Upper lobe of right lung (tissue), 1 donor: ENCODE measurements at regions not wholly inside any gene's neighbourhood (a gene's known extent, or its start where the extent isn't known, plus 50 kb on each side); places are given as distances from the start of the nearest gene placed in this dataset.
"Not testable (repeated sequence)": the region's sequence is repeated elsewhere in the genome, so short reads cannot be mapped to it uniquely, and the experiment has no call there.

Experiments
- ATAC-seq: fragments of 200-7000 bp; cut with Tn5 transposase; one replicate; pipeline ENCODE4 v1.9.1; 2020; ENCODE audit warnings: mild to moderate bottlenecking, moderate library complexity
- DNase-seq: peaks from one replicate; pipeline ENCODE4 v3.0.0-alpha.2; 2020
- H3K27ac ChIP-seq: fragments of 200-600 bp; one replicate; pipeline ENCODE4 v1.8.0; 2022
- H3K27me3 ChIP-seq: fragments of 200-600 bp; one replicate; pipeline ENCODE4 v1.8.0; 2022; ENCODE audit warnings: mild to moderate bottlenecking
- H3K36me3 ChIP-seq: fragments of 200-600 bp; one replicate; pipeline ENCODE4 v1.8.0; 2022
- H3K4me1 ChIP-seq: fragments of 200-600 bp; one replicate; pipeline ENCODE4 v1.8.0; 2022
- H3K4me3 ChIP-seq: fragments of 200-600 bp; one replicate; pipeline ENCODE4 v1.8.0; 2022; ENCODE audit warnings: mild to moderate bottlenecking
- H3K9me3 ChIP-seq: fragments of 200-600 bp; one replicate; pipeline ENCODE4 v1.8.0; 2022
- intact Hi-C: fragments of 100-400 bp; cut with DNase I; formaldehyde crosslinking; loops from one replicate; pipeline ENCODE4 v1.11.0; 2022
- TF ChIP-seq, protein P1 (sequence below): fragments of 200-600 bp; IDR thresholded peaks from one replicate; pipeline ENCODE4 v1.8.0; 2022; ENCODE audit warnings: antibody characterized with exemption
- donor health status: DM: no; HTN: yes; CAD: no; lungs with severe emphysema.

DNA sequence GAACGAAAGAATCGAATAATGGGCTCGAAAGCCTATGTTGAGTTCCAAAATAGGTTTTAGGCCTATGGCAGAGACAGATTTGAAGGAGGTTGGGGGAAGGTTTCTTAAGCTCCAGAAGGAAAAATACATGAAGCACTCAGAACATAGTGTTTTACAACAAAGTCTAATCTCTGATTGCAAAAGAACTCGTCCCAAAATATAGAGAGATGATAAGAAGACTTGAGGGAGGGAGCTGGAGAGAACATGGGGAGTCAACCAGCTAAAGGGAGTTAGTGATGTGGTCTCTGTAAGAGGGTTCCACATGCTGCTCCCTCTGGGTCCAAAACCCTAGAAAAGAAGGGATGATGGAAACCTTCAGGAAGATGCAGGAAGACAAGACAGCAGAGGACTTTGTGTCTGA, 54.8 kb upstream of the DAAM1 start:
- H3K4me1 ChIP-seq = peaks cover 7% of the 10 kb centered on the region
- DNase-seq = no peak
- H3K9me3 ChIP-seq = no peaks in the 10 kb centered on the region
- no peaks in the 10 kb centered on the region for H3K27me3 ChIP-seq
- no peak overlapping the region for H3K27ac ChIP-seq
- no peaks in the 10 kb centered on the region for H3K36me3 ChIP-seq
- no peak for ATAC-seq
- intact Hi-C loops = loop anchor here (10.0 kb wide), 1 partner anchor 51 kb away; the partner anchor contains the start of gene DAAM1
- no peak overlapping the region for H3K4me3 ChIP-seq
- TF ChIP-seq, protein P1, sequence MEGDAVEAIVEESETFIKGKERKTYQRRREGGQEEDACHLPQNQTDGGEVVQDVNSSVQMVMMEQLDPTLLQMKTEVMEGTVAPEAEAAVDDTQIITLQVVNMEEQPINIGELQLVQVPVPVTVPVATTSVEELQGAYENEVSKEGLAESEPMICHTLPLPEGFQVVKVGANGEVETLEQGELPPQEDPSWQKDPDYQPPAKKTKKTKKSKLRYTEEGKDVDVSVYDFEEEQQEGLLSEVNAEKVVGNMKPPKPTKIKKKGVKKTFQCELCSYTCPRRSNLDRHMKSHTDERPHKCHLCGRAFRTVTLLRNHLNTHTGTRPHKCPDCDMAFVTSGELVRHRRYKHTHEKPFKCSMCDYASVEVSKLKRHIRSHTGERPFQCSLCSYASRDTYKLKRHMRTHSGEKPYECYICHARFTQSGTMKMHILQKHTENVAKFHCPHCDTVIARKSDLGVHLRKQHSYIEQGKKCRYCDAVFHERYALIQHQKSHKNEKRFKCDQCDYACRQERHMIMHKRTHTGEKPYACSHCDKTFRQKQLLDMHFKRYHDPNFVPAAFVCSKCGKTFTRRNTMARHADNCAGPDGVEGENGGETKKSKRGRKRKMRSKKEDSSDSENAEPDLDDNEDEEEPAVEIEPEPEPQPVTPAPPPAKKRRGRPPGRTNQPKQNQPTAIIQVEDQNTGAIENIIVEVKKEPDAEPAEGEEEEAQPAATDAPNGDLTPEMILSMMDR = no peak

DNA sequence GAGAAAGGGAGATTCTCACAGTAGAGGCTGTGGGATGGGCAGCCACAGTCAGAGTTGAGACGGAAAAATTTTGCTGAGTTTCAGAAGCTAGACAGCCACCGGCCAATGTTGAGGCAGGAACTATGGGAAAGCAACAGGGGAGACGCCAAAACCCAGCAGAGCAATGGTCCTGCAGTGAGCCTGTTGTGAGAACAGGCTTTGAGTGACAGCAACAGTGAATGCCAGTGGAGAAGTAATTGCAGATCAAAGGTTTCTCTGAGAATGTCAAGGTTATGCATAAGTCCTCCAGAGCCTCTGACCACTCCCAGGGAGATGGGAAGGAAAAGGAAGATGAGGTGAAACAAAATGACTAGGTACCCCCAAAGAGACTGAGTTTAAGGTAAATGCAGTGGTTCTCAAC, 54.2 kb upstream of the DAAM1 start:
- Histone ChIP-seq H3K9me3 (no peaks in the 10 kb centered on the region), H3K4me3 (no peak overlapping the region), H3K4me1 (peaks cover 7% of the 10 kb centered on the region), H3K27me3 (no peaks in the 10 kb centered on the region), H3K27ac (no peak overlapping the region), H3K36me3 (no peaks in the 10 kb centered on the region)
- TF ChIP-seq, protein P1 = no peak
- no peak for ATAC-seq
- intact Hi-C loops = loop anchor here (10.0 kb wide), 1 partner anchor 50 kb away; the partner anchor contains the start of gene DAAM1
- DNase-seq = no peak

DNA sequence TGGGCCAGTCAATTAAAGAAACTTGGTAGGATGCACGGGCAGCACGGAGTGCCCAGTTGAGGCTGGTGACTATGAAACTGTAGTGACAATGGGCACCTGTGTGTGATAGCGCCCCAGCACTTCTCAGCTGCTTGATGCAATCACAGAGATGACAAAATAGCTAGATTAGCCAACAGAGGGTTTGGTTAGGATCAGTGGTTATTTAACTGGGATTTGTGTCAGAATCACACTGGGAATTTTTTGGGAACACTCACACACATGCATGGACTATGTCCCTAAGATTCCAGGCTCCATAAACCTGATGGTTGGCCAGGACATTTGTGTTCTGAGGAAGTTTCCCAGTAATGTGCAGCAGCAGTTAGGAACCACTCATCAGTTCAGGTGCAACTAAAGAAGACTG, 51.2 kb upstream of the DAAM1 start:
- DNase-seq = no peak
- peaks cover 4% of the 10 kb centered on the region for H3K4me1 ChIP-seq
- no peak overlapping the region for H3K27ac ChIP-seq
- H3K27me3 ChIP-seq = no peaks in the 10 kb centered on the region
- intact Hi-C loops = loop anchor here (10.0 kb wide), 1 partner anchor 48 kb away; the partner anchor contains the start of gene DAAM1
- ATAC-seq = no peak
- H3K9me3 ChIP-seq = no peaks in the 10 kb centered on the region
- TF ChIP-seq, protein P1 = no peak
- H3K4me3 ChIP-seq = no peak overlapping the region
- H3K36me3 ChIP-seq = no peaks in the 10 kb centered on the region

DNA sequence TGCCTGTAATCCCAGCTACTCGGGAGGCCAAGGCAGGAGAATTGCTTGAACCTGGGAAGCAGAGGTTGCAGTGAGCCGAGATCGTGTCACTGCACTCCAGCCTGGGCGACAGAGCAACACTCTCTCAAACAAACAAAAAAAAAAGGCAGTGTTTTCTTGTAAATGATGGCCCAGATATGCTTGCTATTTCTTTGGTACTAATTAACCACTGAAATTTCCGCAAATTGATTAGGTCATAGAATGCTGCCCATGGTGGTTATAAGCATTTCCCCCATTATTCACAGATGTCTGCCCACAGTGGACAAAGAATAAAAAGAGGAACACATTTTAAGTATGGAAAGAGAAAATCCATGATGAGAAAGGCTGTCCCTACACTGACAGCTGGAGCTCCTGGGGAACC, 49.9 kb upstream of the DAAM1 start:
- intact Hi-C loops = loop anchor here (10.0 kb wide), 1 partner anchor 46 kb away; the partner anchor contains the start of gene DAAM1

More for the DNA sequence above, 49.9 kb upstream of the DAAM1 start:
- DNase-seq, H3K36me3 ChIP-seq, H3K9me3 ChIP-seq, H3K4me3 ChIP-seq, H3K27me3 ChIP-seq, H3K27ac ChIP-seq, ATAC-seq, H3K4me1 ChIP-seq: not testable (repeated sequence)
